Smooth muscle cell of the brain vasculature (primary cell): ENCODE measurements at regions not wholly inside any gene's neighbourhood (a gene's known extent, or its start where the extent isn't known, plus 50 kb on each side); places are given as distances from the start of the nearest gene placed in this dataset.
"Not testable (repeated sequence)": the region's sequence is repeated elsewhere in the genome, so short reads cannot be mapped to it uniquely, and the experiment has no call there.

Experiments
- DNase-seq: peaks from one replicate; pipeline ENCODE4 v3.0.0-alpha.2; 2012; ENCODE audit warnings: low read depth, low spot score

DNA sequence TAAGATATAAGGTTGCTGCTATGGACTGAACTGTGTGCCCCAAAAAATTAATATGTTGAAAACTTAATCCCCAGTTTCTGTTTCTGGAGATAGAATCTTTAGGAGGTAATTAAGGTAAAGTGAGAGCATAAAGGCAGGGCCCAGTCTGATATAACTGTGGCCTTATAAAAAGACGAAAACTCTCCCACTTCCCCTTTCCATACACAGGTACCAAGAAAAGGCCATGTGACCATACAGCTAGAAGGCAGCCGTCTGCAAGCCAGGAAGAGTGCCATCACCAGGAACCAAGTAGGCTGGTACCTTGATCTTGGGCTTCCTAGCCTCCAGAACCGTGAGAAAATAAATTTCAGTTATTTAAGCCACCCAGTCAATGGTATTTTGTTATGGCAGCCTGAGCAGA lies 550.3 kb downstream of the SMARCA1 start:
- no peak for DNase-seq

DNA sequence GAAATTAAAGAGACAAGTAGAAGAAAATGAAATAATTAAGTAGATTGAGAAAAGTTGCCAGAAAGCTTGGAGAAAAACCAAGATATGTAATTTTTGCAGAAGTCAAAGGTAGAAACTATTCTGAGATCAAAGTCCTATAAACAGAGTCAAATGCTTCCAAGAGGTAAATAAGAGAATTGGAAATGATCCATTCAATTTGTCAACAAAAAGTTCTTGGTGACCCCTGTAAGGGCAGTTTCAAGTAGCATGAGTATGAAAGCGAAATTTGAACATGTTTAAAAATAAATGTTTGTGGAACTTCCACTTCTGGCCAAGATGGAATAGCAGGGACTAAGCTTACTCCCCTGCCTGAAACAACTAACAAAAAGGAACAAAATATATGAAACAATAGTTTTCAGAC lies 562.0 kb downstream of the SMARCA1 start:
- DNase-seq, result no peak

DNA sequence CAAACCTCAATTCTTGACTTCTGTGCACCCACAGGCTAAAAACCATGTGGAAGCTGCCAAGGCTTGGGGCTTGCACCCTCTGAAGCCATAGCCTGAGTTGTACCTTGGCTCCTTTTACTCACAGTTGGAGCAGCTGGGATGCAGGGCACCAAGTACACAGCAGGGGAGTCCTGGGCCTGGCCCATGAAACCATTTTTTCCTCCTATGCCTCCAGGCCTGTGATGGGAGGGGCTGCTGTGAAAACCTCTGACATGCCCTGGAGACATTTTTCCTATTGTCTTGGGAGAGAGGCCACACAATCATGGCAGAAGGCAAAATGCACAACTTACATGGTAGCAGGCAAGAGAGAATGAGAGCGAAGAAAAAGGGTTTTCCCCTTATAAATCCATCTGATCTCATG lies 568.6 kb downstream of the SMARCA1 start:
- DNase-seq, result not testable (repeated sequence)

DNA sequence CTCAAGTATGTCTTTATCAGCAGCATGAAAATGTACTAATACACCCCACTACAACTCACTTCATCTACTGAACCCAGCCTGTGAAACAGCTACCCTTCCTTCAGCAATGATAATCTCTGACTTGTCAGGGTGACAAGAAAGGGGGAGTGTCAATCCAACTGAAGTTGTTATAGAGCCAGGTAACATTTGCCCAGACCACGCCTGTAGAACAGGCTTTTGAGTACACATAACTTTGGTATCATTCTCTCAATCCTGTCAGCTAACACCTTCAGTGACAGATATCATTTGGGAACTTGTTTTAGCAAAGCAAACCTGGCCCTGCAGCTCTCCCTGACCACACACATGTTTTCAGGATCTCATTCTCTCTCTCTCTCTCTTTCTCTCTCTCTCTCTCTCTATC lies 592.2 kb downstream of the SMARCA1 start:
- no peak for DNase-seq

DNA sequence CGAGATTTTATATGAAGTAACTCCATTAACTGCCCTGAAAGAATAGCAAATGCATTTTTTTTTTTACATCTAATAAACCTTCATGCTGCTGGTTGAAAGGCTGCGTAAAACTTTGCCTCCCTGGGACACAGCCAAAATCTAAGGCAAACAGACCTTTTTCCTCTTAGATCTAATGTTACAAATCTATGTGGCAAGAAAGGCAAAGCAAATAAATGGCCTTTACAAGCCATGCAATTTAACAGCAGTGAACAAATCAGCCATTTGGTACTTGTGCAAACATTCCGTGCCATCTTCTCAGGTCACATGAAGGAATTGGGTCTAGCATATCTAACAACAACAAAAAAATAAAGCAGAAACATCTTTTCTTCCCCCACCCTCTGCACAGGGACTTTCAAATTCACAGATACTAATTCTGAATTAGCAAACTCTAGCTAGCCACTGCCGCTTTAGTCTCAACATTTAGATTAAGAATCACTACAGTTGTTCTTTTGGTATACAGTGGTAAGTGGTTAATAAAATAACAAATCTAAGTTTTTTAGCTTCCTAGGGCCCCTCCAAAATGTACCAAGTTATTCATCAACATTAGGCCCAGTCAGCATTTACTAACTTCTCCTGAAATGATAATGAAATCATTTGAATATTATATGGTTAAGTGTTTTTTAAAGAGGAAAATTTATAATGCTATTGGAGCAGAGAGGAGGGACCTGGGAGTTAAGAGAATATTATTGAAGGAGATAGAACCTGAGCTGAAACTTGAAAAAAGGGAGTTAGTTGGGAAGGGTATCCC lies 593.8 kb downstream of the SMARCA1 start:
- DNase-seq, result no peak

DNA sequence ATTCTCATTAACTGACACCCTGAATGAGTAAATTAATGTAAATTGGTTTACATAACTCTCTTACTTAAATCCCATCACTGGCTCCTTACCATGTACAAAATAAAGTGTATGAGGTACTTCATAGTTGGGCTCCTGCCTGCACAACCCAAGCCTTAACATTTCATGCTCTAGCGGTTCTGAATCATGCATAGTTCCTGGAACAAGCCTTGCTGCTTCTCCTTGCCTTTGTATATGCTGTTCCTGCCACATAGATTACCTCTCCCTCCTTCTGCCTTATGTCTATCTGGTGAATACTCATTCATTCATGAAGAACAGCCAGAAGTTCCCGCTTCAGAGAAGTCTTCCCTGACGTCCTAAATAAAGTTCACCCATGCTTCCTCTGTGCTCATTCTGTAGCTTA lies 594.7 kb downstream of the SMARCA1 start:
- no peak for DNase-seq

DNA sequence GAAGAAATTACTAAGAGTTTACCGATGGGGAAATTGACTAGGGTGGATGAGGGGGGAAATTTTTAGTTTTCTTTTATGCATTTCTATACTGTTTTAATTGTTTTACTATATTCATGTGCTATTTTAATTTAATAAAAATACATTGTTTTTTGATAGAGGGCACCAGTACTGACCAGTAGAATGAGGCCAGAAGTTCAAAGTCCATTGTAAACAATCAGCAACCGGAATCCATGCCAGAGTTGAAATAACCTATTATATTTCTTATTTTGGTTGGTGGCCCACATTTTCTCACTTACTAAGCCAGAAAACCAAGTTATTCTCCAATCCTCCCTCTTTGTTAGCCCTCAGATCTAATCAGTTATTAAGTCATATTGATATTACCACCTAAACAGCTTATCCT lies 595.9 kb downstream of the SMARCA1 start:
- no peak for DNase-seq

DNA sequence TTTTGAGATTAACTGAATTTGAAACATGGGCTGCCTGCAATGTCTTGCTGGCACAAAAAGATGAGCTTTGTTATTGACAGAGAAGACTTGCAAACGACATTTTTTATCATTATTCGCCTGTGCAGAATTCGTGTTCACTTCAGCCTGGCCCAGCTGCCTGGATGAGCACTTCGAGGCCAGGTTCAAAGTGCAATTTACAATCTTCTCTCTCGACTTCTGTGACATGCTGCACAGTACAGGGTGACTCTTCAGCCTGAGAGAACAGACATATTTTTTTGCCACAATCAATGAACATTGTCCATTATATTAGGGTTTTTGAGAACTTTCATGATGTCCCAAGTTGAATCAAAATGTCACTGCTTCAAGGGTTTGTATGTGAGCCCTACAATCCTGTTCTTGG lies 616.5 kb downstream of the SMARCA1 start:
- DNase-seq, result no peak

DNA sequence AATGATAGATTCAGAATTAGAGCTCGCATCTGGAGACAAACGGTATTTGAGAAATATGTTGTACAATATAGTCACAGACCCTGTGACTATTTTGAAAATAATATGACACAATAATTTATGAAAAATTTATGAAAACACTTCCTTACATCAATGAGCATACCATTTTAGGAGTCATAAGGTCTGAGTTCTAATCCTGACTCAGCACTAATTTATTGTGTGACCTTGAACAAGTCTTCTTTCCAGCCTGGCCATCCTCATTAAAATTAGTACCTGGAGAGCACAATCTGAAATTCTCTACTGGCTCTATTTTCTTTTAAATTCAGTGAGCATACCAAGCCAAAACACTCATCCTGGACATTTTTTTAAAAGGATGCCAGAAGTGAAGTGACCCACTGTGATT lies 622.3 kb downstream of the SMARCA1 start:
- DNase-seq, result no peak

DNA sequence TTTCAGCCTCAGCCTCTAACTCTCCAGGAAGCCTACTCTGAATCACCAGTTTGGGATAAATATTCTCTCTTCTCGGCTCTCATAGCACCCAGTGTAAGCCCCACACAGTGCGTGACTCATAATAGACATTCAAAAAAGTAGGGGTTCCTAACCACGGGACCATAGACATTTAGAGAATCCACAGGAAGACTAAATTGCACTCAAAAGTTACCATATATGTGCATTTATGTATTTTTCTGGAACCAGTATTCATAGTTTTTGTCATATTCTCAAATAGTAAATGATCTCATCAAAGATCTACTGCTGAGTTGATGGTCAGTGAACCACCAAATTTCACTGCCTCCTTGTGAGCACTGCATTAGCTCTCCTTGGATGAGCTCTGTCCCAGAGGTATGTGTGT lies 625.7 kb downstream of the SMARCA1 start:
- no peak for DNase-seq

DNA sequence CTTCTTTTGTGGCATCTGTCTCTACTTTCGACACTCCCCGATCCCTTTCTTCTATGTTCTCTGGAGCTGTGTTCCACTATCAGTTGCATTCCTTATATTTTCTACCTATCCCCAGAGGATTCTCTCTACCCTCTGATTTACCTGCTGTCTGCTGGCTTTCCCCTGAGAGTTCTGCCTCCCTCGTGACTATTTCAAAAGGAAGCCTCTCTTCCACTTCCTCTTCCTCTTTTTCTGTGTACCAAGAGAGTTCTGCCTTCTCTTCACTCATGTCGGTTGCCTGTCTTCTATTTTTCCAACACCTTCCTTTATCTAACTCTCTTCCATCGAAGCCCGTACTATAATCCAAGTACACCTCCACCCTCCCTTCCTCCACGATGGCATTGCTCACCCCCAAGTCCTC lies 631.7 kb downstream of the SMARCA1 start:
- no peak for DNase-seq

DNA sequence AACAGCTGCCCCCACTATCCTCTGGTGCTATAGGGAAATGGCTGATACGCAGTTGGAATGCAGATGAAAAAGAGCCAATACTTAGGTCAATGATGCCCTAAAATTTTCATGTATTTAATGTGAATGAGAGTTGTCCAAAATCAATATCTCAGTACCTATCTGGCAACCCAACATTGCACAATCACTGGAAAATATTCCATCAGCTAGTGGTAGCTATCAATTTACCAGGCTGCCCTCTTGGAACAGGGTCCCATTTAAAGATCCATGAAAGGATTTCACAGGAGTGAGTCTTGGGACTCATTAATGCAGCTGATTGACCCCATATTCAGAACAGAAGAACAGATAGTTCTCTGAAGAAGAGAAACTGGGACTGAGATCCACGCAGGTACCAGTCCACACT lies 638.9 kb downstream of the SMARCA1 start:
- no peak for DNase-seq

DNA sequence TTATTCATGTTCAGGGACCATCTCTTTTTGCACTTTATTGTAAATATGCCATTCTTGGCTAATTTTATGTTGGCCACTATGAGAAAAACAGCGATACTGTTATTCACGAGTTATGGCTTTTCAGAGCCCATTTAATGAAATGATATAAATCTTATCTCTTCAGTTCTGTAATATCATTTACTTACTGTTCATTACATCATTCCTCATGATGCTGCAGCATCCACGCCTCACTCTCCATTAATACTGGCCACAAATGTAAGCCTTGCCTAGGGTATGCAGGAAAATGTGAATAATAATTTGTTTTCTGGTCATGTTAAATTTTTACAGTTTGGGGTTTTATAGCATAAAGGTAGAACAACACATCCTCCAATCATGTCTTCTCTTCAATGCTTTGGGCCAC lies 639.6 kb downstream of the SMARCA1 start:
- DNase-seq, result no peak

DNA sequence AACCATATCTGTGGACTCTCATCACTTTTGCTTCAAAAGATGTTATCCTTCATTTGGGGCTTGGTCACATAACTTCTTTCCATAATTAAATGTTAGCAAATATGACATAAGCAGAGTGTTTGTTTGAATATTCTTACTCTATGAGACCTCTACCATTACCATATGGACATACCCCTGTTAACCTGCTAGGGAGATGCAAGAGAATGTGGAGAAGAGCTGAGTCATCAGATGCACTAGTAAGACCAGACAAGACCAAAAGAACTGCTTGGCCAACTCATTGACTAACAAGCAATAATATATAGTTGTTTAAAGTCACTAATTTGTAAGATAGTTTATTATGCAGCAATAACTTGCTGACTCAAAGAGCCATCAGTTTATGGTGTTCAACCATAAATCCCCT lies 652.9 kb downstream of the SMARCA1 start:
- no peak for DNase-seq

DNA sequence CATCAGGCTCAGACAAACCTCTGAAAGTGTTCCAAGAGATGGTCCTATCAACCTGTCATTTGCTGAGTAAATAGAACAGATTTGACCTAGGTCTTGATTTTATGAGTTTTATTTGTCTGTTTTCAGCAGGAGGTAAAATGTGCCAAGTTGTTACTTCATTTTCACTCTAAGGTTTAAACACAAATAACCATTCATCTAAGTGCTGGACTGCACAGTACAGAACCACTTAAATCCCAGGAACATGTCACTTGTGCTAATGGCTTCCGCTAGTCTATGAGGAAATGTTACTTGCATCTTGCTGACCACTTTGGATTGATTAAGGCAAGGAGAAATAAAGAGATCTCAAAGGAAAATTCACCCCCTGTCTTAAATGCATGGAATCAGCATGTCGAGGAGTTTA lies 660.7 kb downstream of the SMARCA1 start:
- DNase-seq, result no peak

DNA sequence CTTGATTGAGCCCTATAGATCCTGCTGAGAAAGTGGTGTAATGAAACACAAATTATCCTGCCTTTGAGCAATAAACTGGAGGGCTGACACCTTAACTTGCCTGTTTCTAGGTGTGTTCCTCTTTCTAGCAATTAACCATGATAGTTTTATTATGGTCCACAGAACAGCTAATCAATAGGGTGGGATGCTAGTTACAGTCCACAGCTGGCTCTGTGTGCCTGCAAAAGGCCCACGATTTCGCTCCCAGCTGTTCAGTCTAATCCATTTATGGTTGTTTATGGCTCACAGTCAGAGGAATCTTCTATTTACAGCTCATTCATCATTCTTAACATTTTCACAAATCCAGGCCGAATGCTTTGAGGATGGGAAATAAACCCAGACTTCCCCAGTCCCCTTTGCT lies 674.9 kb downstream of the SMARCA1 start:
- DNase-seq, result no peak

DNA sequence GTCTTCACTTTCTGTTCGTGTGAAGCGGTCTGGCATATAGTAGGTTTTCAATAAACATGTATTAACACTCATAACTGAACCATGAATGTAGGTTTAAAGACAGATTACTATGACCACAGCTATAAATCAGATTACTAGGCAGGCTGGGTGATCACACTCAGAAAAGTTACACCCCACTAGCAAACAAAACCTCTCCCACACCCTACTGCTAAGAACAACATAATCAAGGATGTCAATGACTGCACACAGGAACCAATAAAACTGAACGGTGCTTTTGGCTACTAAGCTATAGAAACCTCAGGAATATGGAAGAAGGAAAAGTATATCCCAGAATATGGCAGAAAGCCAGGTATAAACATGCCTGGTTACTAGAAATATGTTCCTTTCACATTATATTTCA lies 676.9 kb downstream of the SMARCA1 start:
- no peak for DNase-seq

DNA sequence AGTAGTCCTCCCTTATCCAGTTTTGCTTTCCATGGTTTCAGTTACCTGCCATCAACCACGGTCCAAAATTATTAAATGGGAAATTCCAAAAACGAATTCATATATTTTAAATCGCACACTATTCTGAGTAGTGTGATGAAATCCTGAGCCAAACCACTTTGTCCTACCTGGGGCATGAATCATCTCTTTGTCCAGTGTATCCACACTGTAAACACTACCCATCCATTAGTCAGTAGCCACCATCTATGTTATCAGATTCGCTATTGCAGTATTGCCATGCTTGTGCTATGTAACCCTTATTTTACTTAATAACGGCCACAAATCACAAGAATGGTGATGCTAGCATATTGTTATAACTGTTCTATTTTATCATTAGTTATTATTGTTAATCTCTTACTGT lies 704.6 kb downstream of the SMARCA1 start:
- no peak for DNase-seq

DNA sequence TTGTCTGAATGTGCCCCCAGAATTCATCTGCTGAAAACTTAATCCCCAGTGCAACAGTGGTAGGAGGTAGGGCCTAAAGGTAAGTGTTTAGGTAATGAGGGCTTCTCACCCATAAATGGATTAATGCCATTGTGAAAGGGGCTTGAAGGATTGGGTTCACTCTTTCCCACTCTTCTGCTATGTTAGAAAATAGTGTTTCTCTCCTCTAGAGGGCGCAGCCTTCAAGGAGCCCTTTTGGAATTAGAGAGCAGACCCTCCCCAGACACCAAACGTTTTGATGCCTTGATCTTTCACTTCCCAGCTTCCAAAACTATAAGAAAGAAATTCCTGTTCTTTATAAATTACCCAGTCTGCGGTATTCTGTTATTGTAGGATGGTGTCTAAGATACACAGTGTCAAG lies 706.4 kb downstream of the SMARCA1 start:
- no peak for DNase-seq

DNA sequence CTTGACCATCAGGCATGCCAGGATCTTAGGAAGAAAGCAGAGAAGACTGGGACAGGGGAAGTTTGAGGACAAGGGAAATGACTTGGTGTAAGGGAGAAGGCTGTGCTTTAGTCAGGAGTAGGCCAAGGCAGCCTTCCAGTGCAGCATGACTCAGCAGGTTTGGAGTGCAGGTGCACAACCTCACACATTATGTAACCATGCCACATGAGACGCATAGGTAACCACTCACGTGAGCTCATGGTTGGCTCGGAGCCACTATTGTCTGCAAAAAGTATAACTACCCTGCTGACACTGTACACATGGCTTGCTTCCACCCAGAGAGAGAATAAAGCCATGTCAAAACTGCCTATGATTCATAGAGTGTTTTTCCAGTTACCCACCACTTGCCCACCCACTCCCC lies 715.9 kb downstream of the SMARCA1 start:
- DNase-seq, result no peak

DNA sequence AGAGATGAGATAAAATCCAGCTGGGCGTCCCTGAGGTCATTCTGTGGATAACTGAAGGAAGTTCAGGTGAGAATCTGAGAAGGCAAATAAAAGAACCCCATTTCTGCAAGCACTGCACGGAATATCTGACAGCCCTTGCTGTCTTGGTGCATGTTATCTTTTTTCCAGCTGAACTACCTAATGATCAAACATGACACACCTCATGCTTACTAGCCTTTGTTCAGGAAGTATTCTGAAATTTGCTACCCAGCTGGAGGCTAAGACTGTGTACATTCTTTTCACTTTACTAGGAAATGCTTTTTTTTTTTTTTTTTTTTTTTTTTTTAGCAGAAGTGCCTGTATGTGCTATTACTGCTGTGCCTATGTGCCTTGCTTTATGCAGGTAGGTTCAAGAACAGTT lies 718.1 kb downstream of the SMARCA1 start:
- no peak for DNase-seq

DNA sequence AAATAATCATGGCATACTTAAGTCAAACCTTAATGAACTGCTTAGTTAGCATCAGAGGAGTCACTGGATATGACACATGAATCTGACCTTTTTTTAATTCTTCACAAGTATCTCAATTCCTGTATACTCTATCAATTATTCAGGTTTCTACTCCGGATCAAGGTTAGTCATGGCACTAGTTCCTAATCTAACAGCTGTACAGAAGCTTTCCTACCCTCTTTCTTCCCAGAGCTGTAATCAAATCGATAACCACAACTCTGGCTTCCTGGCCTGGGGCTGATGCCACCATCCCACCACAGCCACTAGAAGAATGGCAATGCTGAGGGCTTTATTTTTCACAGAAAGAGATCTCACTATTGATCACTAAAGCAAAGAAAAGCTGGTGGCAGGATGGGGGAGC lies 718.5 kb downstream of the SMARCA1 start:
- DNase-seq, result no peak

DNA sequence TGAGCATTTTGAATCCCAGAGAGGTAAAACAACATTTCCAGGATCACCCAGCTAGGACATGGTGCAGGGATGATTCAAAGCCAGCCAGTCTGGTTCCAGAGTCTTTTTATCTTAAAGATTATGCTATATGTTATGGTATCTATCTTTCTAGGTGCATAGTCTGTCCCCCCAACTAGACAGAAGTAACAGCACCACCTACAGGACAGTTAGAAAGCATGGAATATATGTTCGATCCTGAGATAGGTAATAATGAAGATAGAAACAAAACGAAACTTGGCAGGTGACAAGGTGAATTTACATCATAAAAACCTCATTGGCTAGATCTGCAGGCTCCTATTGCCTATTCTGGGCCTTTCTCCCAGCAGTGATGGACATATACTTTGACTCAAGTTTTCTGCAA lies 723.2 kb downstream of the SMARCA1 start:
- no peak for DNase-seq

DNA sequence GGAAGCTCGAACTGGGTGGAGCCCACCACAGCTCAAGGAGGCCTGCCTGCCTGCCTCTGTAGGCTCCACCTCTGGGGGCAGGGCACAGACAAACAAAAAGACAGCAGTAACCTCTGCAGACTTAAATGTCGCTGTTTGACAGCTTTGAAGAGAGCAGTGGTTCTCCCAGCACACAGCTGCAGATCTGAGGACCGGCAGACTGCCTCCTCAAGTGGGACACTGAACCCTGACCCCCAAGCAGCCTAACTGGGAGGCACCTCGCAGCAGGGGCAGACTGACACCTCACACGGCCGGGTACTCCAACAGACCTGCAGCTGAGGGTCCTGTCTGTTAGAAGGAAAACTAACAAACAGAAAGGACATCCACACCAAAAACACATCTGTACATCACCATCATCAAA lies 730.9 kb upstream of the ACTRT1 start:
- not testable (repeated sequence) for DNase-seq
